ENCODE measurements at regions not wholly inside any gene's neighbourhood (a gene's known extent, or its start where the extent isn't known, plus 50 kb on each side); places are given as distances from the start of the nearest gene placed in this dataset.
A peak's percentile ranks its signal among the peaks of the same experiment; 100 is the strongest.

DNA sequence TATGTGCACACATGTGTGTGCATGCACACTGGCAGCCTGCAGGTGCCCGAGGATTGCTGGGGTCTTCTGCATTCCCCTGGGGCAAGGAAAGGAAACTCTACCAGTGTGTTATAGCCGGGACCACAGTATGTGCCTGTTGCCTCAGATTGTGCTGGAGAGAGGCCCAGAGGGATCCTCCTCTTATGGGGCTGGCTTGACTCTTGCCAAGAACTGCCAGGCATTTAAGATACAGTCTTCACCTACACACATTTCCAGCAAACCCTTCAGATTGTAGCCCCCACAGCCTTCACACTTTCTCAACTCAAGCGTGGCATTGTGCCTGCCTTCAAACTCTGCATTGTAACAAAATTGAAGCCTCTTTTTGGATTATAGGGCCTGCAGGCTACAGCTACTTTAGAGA, 176.7 kb upstream of the DYRK2 start:
- DNase-seq (ENCODE audit: low read depth), result no peak
- no peak overlapping the region for H3K4me3 ChIP-seq (ENCODE audit: low read depth, low read length)
- TF ChIP-seq, protein P1, sequence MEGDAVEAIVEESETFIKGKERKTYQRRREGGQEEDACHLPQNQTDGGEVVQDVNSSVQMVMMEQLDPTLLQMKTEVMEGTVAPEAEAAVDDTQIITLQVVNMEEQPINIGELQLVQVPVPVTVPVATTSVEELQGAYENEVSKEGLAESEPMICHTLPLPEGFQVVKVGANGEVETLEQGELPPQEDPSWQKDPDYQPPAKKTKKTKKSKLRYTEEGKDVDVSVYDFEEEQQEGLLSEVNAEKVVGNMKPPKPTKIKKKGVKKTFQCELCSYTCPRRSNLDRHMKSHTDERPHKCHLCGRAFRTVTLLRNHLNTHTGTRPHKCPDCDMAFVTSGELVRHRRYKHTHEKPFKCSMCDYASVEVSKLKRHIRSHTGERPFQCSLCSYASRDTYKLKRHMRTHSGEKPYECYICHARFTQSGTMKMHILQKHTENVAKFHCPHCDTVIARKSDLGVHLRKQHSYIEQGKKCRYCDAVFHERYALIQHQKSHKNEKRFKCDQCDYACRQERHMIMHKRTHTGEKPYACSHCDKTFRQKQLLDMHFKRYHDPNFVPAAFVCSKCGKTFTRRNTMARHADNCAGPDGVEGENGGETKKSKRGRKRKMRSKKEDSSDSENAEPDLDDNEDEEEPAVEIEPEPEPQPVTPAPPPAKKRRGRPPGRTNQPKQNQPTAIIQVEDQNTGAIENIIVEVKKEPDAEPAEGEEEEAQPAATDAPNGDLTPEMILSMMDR (IDR thresholded peaks at IDR 0.05; ENCODE audit: insufficient read depth, low read depth, low read length, missing control alignments), result no peak

DNA sequence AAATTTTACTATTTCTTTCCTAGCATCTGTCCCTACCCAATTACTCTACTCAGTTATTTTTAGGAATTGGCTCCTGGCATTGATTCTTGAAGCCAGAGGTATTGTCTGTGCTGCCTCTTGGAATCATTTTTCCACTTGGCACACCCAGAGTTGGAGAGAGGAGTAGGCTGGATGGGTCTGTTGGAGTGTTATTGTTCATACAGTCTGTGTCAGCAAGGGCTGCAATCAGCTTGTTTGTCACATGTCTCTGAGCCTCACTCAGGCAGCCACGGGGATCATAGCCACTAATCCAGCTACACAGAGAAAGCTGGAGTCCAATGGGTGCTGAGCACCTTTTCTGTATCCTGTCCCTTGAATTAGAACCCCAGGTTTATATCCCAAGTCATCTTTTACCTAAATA, 176.0 kb upstream of the DYRK2 start:
- no peak for DNase-seq (ENCODE audit: low read depth)
- H3K4me3 ChIP-seq (ENCODE audit: low read depth, low read length), result no peak overlapping the region
- TF ChIP-seq, protein P1 (IDR thresholded peaks at IDR 0.05; ENCODE audit: insufficient read depth, low read depth, low read length, missing control alignments), result no peak

DNA sequence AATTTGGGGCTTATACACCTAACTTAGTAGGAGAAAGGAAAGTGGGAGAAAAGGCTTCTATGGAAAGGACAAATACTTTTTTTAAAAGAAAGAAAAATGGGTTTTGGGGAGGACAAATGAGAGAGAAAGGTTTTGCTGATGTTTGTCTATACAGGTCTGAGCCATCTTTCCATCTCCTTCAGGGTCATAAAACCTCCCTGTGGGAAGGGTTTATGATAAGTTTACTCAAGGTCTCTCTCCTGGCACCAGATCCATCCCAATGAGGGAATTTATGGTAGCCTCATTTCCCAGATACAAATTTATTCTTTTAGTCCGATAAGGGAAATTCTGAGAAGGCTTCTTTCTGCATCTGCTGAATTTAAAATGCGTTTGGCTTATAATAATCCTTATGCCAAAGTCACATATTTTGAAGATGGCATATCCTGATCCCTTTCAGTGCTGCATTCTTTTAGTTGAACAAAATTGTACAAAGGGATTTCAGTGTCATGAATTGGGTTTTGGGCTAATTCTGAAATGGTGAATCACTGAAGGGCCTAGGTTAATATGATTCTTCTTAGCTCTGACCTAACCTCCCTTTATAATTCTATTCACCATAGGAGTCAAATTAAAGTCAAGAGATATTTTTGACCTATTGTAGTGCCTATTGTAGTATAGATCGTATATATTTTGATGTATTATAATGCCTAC, 173.5 kb upstream of the DYRK2 start:
- no peak overlapping the region for H3K4me3 ChIP-seq (ENCODE audit: low read depth, low read length)
- DNase-seq (ENCODE audit: low read depth), result no peak
- TF ChIP-seq, protein P1 (IDR thresholded peaks at IDR 0.05; ENCODE audit: insufficient read depth, low read depth, low read length, missing control alignments), result no peak

DNA sequence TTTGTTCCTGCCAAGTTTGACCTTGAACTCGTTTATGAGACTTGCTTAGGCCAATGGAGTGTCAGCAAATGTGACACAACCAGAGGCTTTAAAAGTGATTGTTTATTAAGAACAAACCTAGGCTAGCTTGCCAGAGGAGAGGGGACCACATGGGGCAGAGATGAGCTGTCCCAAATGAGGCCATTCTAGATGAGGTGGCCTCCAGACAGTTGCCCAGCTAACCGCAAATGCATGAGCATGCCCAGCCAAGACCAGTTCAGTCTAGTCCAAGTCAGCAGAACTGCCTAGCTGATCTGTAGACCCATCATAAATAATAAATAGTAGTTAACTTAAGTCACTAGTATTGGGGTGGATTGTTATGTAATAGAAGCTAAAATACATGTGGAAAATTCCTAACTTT, 172.8 kb upstream of the DYRK2 start:
- TF ChIP-seq, protein P1 (IDR thresholded peaks at IDR 0.05; ENCODE audit: insufficient read depth, low read depth, low read length, missing control alignments), result no peak

DNA sequence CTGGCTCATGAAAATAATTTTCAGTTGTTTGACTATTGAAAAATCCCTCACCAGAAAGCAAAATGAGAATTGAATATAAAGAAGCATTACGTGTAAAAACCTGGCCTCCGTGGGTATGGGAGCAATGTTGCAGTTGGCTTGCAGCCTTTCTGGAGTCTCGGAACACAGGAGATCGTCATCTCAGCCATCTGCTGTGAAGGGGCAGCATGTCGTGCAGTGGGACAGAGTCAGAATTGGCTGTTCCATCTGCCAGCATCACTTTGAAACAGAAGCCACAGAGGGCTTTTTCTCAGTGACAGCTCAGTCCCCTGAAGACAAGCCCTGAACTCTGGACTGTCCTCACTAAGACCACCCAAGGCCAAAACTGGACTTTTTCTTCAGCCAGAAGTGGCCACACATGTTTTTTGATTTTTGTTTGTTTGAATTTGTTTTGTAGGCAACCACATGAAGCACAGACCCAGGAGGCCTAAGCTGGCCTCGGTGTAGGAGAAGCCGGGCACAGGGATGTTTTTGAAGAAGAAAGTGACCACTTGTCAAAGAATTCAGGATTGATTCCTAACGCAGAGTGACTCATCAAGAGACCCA, 170.8 kb upstream of the DYRK2 start:
- DNase-seq (ENCODE audit: low read depth), result no peak
- TF ChIP-seq, protein P1 (IDR thresholded peaks at IDR 0.05; ENCODE audit: insufficient read depth, low read depth, low read length, missing control alignments), result no peak
- H3K4me3 ChIP-seq (ENCODE audit: low read depth, low read length), result no peak overlapping the region

More for the DNA sequence above, 172.8 kb upstream of the DYRK2 start:
- DNase-seq (ENCODE audit: low read depth), result no peak
- no peak overlapping the region for H3K4me3 ChIP-seq (ENCODE audit: low read depth, low read length)

DNA sequence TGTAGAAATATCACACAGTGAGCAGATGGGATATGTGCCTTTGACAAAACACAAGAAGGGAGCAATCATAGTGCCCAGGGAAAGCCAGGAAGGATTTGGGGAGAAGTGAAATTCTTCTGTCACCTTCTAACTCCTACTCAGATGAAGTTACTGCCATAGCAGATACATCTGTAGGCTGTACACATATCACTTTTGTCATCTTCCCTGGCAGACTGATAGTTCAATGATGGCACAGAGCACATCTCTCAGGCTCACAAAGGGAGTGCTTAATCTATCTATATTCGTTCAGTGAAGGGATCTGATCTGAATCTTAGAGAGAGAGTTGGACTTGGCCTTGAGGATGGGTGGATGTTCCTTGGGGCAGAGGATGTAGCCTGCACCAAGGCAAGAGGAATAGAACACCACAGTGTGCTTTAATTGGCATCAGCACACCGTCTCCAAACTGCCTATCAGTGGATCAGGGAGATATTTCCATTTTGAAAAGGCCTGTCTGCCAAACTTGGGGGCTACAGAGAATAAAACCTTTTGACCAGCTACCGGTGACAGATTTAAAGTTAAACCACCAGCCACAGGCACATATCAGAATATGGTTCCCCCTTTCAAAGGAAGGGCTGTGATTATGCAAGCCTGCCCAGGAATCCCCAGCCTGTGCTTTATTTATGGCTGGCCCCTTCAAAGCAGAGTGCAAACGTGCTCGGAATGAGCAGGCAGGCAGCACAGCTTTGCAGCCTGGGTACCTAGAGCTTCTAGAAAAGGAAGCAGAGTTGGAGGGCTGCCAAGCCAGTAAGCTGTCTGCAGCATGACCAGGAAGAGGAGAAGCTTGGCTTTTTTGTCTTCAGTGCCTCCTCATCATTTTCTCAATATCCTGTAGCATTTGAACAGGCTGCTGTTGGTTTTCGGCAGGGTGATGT, 165.5 kb upstream of the DYRK2 start:
- TF ChIP-seq, protein P1 (IDR thresholded peaks at IDR 0.05; ENCODE audit: insufficient read depth, low read depth, low read length, missing control alignments), result no peak
- peak; percentile 93 for DNase-seq (ENCODE audit: low read depth)

More for the DNA sequence above, 165.5 kb upstream of the DYRK2 start:
- no peak overlapping the region for H3K4me3 ChIP-seq (ENCODE audit: low read depth, low read length)
